K562 (cell line): ENCODE measurements at regions not wholly inside any gene's neighbourhood (a gene's known extent, or its start where the extent isn't known, plus 50 kb on each side); places are given as distances from the start of the nearest gene placed in this dataset.

Experiments
- ADNP ChIP-seq: fragments of 200-800 bp; sonication (Bioruptor generic); IDR thresholded peaks from 2 replicates; pipeline ENCODE4 v1.6.1; 2016; ENCODE audit warnings: missing genetic modification characterization, missing compliant biosample characterization
- ARID1B ChIP-seq: fragments of 450-650 bp; IDR thresholded peaks from 2 replicates; pipeline ENCODE4 v1.6.1; 2016; ENCODE audit warnings: antibody characterized with exemption, mild to moderate bottlenecking, inconsistent platforms
- BHLHE40 ChIP-seq: IDR thresholded peaks from 2 replicates; pipeline ENCODE4 v1.6.1; 2011; ENCODE audit warnings: low read length, improper control_type of control experiment
- FOXA1 ChIP-seq: fragments of 450-650 bp; IDR thresholded peaks from 2 replicates; pipeline ENCODE4 v1.6.1; 2016; ENCODE audit warnings: mild to moderate bottlenecking, borderline replicate concordance
- GABPB2 ChIP-seq: fragments of 250-450 bp; sonication (Bioruptor Pico); conservative IDR thresholded peaks from 2 replicates; pipeline ENCODE4 v1.5.1; 2021; ENCODE audit warnings: mild to moderate bottlenecking
- GATA2 ChIP-seq: sonication (generic); formaldehyde crosslinking; IDR thresholded peaks from 2 replicates; pipeline ENCODE4 v1.4.0; 2020; ENCODE audit warnings: mild to moderate bottlenecking, missing genetic modification reagents
- KDM1A ChIP-seq, 2 experiments: fragments of 450-650 bp; IDR thresholded peaks; 2 replicates each; pipeline ENCODE4 v1.6.1; 2016; ENCODE audit warnings: mild to moderate bottlenecking in 2 of 2
- MBD2 ChIP-seq: sonication (generic); IDR thresholded peaks from 2 replicates; pipeline ENCODE4 v1.6.1; 2016; ENCODE audit warnings: low read depth, borderline replicate concordance
- MEF2D ChIP-seq: conservative IDR thresholded peaks from 2 replicates; pipeline ENCODE4 v1.6.1; 2016; ENCODE audit warnings: low read depth, missing genetic modification characterization, missing compliant biosample characterization
- MEIS2 ChIP-seq: fragments of 450-650 bp; IDR thresholded peaks from 2 replicates; pipeline ENCODE4 v1.6.1; 2014; ENCODE audit warnings: mild to moderate bottlenecking; ENCODE audit not compliant: partially characterized antibody
- NFIC ChIP-seq: fragments of 450-650 bp; IDR thresholded peaks from 2 replicates; pipeline ENCODE4 v1.6.1; 2017; ENCODE audit warnings: mild to moderate bottlenecking, inconsistent platforms
- NR3C1 ChIP-seq: sonication (generic); formaldehyde crosslinking; IDR thresholded peaks from 2 replicates; pipeline ENCODE4 v1.8.1; 2022; ENCODE audit warnings: missing genetic modification reagents
- PRDM10 ChIP-seq: fragments of 450-650 bp; IDR thresholded peaks from 2 replicates; pipeline ENCODE4 v1.6.1; 2018; ENCODE audit not compliant: partially characterized antibody
- RCOR1 ChIP-seq, 2 experiments: IDR thresholded peaks; 2 replicates each; pipeline ENCODE4 v1.6.1; 2012; ENCODE audit warnings: low read depth in 2 of 2, low read length in 2 of 2, borderline replicate concordance in 1 of 2, improper control_type of control experiment in 1 of 2
- SIN3B ChIP-seq: fragments of 450-650 bp; IDR thresholded peaks from 2 replicates; pipeline ENCODE4 v1.6.1; 2017; ENCODE audit warnings: low read depth, mild to moderate bottlenecking, moderate library complexity
- TAL1 ChIP-seq: fragments of 450-650 bp; IDR thresholded peaks from 2 replicates; pipeline ENCODE4 v1.6.1; 2016; ENCODE audit warnings: mild to moderate bottlenecking
- TOE1 ChIP-seq, 2 experiments: fragments of 450-650 bp in 1 of 2; sonication (generic) in 1 of 2; formaldehyde crosslinking in 1 of 2; IDR thresholded peaks; 2 replicates each; pipeline versions ENCODE4 v1.7.1 to v1.8.0; 2016 to 2022; ENCODE audit warnings: borderline replicate concordance in 2 of 2, mild to moderate bottlenecking in 2 of 2, antibody characterized with exemption in 1 of 2, inconsistent platforms in 1 of 2, low read depth in 1 of 2, missing genetic modification reagents in 1 of 2, moderate library complexity in 1 of 2
- VEZF1 ChIP-seq: fragments of 200-800 bp; sonication (Bioruptor generic); IDR thresholded peaks from 2 replicates; pipeline ENCODE4 v1.6.1; 2017; ENCODE audit warnings: missing genetic modification characterization, missing compliant biosample characterization
- ZNF583 ChIP-seq: fragments of 250-450 bp; sonication (Bioruptor Pico); IDR thresholded peaks from 2 replicates; pipeline ENCODE4 v1.4.0; 2020
- TF ChIP-seq, protein P1 (sequence below), 2 experiments: fragments of 150-350 bp in 1 of 2; IDR thresholded peaks; 2 replicates each; pipeline ENCODE4 v1.6.1; 2012 to 2016; ENCODE audit warnings: low read depth in 2 of 2, low read length in 2 of 2, mild to moderate bottlenecking in 1 of 2, moderate library complexity in 1 of 2

- TF ChIP-seq, protein P1, sequence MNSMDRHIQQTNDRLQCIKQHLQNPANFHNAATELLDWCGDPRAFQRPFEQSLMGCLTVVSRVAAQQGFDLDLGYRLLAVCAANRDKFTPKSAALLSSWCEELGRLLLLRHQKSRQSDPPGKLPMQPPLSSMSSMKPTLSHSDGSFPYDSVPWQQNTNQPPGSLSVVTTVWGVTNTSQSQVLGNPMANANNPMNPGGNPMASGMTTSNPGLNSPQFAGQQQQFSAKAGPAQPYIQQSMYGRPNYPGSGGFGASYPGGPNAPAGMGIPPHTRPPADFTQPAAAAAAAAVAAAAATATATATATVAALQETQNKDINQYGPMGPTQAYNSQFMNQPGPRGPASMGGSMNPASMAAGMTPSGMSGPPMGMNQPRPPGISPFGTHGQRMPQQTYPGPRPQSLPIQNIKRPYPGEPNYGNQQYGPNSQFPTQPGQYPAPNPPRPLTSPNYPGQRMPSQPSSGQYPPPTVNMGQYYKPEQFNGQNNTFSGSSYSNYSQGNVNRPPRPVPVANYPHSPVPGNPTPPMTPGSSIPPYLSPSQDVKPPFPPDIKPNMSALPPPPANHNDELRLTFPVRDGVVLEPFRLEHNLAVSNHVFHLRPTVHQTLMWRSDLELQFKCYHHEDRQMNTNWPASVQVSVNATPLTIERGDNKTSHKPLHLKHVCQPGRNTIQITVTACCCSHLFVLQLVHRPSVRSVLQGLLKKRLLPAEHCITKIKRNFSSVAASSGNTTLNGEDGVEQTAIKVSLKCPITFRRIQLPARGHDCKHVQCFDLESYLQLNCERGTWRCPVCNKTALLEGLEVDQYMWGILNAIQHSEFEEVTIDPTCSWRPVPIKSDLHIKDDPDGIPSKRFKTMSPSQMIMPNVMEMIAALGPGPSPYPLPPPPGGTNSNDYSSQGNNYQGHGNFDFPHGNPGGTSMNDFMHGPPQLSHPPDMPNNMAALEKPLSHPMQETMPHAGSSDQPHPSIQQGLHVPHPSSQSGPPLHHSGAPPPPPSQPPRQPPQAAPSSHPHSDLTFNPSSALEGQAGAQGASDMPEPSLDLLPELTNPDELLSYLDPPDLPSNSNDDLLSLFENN (IDR thresholded peaks at IDR 0.05; ENCODE audit: low read depth in 2 of 2, low read length in 2 of 2), result no peak
- TF ChIP-seq MEF2D (tag) (no peak), SIN3B (no peak), FOXA1 (no peak), ARID1B (peak; percentile 88), KDM1A (IDR thresholded peaks at IDR 0.05) (peak; percentile 17 to 41; a peak in 1 of 4 replicates), MEIS2 (peak; percentile 34), GABPB2 (CRISPR knock-in tag) (no peak), BHLHE40 (peak; percentile 96), RCOR1 (IDR thresholded peaks at IDR 0.05; ENCODE audit: borderline replicate concordance in 1 of 2, low read depth in 2 of 2, low read length in 2 of 2) (0 out of 4 replicates have a peak, but pooled peaks of 1 of the 2 experiments have one; percentile 20), TOE1 (IDR thresholded peaks at IDR 0.05; ENCODE audit: borderline replicate concordance) (no peak), TOE1 (CRISPR knock-in tag; IDR thresholded peaks at IDR 0.05; ENCODE audit: borderline replicate concordance, low read depth) (no peak), GATA2 (CRISPR knock-in tag) (no peak), VEZF1 (no peak), ZNF583 (0 out of 2 replicates have a peak, but pooled peaks have one; percentile 19), ADNP (tag) (peak; percentile 71), PRDM10 (peak; percentile 74), TAL1 (peak; percentile 48), MBD2 (peak; percentile 42; the same call in 1 of the 2 replicates), NR3C1 (no peak), NFIC (0 out of 2 replicates have a peak, but pooled peaks have one; percentile 31)
Observed at GRCh38 chr1:115179397-115180079, 90.2 kb upstream of the TSPAN2 start (continued).
